ENCODE measurements at regions not wholly inside any gene's neighbourhood (a gene's known extent, or its start where the extent isn't known, plus 50 kb on each side); places are given as distances from the start of the nearest gene placed in this dataset.

DNA sequence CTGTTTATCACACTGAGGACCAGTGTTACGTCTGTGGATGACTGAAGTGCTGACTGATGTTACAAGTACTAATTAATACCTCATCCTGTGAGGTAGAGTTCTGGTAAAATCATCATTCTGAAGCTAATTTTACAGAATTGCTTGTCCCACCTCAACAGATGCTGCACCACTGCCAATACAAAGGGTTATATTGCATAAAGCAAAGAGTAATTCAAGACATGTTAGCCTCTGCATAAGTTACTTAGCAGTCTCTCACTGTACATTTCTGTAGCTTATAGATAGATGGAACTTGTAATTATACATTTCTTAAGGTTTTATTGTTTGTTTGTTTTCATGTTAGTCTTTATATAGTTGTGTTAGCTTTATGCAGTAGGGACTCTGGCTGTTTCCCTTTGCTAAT lies 513.6 kb downstream of the ANXA1 start:
- H3K27ac ChIP-seq (ENCODE audit: low read depth) = no peak overlapping the region
- ATAC-seq (no peak), DNase-seq (ENCODE audit: low spot score) (no peak)
- no peaks in the 10 kb centered on the region for H3K4me1 ChIP-seq (ENCODE audit: insufficient read depth)
- no peaks in the 10 kb centered on the region for H3K9me3 Mint-ChIP-seq
- no peaks in the 10 kb centered on the region for H3F3A ChIP-seq (replicated peaks; ENCODE audit: low read depth)
- TF ChIP-seq, protein P1, sequence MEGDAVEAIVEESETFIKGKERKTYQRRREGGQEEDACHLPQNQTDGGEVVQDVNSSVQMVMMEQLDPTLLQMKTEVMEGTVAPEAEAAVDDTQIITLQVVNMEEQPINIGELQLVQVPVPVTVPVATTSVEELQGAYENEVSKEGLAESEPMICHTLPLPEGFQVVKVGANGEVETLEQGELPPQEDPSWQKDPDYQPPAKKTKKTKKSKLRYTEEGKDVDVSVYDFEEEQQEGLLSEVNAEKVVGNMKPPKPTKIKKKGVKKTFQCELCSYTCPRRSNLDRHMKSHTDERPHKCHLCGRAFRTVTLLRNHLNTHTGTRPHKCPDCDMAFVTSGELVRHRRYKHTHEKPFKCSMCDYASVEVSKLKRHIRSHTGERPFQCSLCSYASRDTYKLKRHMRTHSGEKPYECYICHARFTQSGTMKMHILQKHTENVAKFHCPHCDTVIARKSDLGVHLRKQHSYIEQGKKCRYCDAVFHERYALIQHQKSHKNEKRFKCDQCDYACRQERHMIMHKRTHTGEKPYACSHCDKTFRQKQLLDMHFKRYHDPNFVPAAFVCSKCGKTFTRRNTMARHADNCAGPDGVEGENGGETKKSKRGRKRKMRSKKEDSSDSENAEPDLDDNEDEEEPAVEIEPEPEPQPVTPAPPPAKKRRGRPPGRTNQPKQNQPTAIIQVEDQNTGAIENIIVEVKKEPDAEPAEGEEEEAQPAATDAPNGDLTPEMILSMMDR (conservative IDR thresholded peaks at IDR 0.05; ENCODE audit: low read depth in 2 of 2) = no peak
- no peak for TF ChIP-seq POLR2AphosphoS5 (IDR thresholded peaks at IDR 0.05; ENCODE audit: low read depth)
- no peak for TF ChIP-seq JUNB (IDR thresholded peaks at IDR 0.05; ENCODE audit: unreplicated experiment)
- TF ChIP-seq, protein P2, sequence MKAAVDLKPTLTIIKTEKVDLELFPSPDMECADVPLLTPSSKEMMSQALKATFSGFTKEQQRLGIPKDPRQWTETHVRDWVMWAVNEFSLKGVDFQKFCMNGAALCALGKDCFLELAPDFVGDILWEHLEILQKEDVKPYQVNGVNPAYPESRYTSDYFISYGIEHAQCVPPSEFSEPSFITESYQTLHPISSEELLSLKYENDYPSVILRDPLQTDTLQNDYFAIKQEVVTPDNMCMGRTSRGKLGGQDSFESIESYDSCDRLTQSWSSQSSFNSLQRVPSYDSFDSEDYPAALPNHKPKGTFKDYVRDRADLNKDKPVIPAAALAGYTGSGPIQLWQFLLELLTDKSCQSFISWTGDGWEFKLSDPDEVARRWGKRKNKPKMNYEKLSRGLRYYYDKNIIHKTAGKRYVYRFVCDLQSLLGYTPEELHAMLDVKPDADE (IDR thresholded peaks at IDR 0.05) = no peak
- TF ChIP-seq STAT1 (IDR thresholded peaks at IDR 0.05; ENCODE audit: unreplicated experiment) = no peak
- TF ChIP-seq ZNF114 (CRISPR knock-in tag; IDR thresholded peaks at IDR 0.05) = no peak
- no peak for TF ChIP-seq CREB1 (CRISPR knock-in tag; IDR thresholded peaks at IDR 0.05; ENCODE audit: low read depth)
- no peak for TF ChIP-seq ZNF331 (CRISPR knock-in tag; IDR thresholded peaks at IDR 0.05; ENCODE audit: low read depth)
- TF ChIP-seq EZH2 (IDR thresholded peaks at IDR 0.05; ENCODE audit: low read depth, unreplicated experiment) = no peak
- no peak for TF ChIP-seq NANOG (IDR thresholded peaks at IDR 0.05; ENCODE audit: borderline replicate concordance)
- no peak for TF ChIP-seq EZH2phosphoT487 (IDR thresholded peaks at IDR 0.05; ENCODE audit: unreplicated experiment)
- TF ChIP-seq, protein P3, sequence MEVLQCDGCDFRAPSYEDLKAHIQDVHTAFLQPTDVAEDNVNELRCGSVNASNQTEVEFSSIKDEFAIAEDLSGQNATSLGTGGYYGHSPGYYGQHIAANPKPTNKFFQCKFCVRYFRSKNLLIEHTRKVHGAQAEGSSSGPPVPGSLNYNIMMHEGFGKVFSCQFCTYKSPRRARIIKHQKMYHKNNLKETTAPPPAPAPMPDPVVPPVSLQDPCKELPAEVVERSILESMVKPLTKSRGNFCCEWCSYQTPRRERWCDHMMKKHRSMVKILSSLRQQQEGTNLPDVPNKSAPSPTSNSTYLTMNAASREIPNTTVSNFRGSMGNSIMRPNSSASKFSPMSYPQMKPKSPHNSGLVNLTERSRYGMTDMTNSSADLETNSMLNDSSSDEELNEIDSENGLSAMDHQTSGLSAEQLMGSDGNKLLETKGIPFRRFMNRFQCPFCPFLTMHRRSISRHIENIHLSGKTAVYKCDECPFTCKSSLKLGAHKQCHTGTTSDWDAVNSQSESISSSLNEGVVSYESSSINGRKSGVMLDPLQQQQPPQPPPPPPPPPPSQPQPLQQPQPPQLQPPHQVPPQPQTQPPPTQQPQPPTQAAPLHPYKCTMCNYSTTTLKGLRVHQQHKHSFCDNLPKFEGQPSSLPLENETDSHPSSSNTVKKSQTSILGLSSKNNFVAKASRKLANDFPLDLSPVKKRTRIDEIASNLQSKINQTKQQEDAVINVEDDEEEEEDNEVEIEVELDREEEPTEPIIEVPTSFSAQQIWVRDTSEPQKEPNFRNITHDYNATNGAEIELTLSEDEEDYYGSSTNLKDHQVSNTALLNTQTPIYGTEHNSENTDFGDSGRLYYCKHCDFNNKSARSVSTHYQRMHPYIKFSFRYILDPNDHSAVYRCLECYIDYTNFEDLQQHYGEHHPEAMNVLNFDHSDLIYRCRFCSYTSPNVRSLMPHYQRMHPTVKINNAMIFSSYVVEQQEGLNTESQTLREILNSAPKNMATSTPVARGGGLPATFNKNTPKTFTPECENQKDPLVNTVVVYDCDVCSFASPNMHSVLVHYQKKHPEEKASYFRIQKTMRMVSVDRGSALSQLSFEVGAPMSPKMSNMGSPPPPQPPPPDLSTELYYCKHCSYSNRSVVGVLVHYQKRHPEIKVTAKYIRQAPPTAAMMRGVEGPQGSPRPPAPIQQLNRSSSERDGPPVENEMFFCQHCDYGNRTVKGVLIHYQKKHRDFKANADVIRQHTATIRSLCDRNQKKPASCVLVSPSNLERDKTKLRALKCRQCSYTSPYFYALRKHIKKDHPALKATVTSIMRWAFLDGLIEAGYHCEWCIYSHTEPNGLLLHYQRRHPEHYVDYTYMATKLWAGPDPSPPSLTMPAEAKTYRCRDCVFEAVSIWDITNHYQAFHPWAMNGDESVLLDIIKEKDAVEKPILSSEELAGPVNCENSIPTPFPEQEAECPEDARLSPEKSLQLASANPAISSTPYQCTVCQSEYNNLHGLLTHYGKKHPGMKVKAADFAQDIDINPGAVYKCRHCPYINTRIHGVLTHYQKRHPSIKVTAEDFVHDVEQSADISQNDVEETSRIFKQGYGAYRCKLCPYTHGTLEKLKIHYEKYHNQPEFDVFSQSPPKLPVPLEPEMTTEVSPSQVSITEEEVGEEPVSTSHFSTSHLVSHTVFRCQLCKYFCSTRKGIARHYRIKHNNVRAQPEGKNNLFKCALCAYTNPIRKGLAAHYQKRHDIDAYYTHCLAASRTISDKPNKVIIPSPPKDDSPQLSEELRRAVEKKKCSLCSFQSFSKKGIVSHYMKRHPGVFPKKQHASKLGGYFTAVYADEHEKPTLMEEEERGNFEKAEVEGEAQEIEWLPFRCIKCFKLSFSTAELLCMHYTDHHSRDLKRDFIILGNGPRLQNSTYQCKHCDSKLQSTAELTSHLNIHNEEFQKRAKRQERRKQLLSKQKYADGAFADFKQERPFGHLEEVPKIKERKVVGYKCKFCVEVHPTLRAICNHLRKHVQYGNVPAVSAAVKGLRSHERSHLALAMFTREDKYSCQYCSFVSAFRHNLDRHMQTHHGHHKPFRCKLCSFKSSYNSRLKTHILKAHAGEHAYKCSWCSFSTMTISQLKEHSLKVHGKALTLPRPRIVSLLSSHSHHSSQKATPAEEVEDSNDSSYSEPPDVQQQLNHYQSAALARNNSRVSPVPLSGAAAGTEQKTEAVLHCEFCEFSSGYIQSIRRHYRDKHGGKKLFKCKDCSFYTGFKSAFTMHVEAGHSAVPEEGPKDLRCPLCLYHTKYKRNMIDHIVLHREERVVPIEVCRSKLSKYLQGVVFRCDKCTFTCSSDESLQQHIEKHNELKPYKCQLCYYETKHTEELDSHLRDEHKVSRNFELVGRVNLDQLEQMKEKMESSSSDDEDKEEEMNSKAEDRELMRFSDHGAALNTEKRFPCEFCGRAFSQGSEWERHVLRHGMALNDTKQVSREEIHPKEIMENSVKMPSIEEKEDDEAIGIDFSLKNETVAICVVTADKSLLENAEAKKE (CRISPR knock-in tag; IDR thresholded peaks at IDR 0.05) = no peak
- TF ChIP-seq, protein P4, sequence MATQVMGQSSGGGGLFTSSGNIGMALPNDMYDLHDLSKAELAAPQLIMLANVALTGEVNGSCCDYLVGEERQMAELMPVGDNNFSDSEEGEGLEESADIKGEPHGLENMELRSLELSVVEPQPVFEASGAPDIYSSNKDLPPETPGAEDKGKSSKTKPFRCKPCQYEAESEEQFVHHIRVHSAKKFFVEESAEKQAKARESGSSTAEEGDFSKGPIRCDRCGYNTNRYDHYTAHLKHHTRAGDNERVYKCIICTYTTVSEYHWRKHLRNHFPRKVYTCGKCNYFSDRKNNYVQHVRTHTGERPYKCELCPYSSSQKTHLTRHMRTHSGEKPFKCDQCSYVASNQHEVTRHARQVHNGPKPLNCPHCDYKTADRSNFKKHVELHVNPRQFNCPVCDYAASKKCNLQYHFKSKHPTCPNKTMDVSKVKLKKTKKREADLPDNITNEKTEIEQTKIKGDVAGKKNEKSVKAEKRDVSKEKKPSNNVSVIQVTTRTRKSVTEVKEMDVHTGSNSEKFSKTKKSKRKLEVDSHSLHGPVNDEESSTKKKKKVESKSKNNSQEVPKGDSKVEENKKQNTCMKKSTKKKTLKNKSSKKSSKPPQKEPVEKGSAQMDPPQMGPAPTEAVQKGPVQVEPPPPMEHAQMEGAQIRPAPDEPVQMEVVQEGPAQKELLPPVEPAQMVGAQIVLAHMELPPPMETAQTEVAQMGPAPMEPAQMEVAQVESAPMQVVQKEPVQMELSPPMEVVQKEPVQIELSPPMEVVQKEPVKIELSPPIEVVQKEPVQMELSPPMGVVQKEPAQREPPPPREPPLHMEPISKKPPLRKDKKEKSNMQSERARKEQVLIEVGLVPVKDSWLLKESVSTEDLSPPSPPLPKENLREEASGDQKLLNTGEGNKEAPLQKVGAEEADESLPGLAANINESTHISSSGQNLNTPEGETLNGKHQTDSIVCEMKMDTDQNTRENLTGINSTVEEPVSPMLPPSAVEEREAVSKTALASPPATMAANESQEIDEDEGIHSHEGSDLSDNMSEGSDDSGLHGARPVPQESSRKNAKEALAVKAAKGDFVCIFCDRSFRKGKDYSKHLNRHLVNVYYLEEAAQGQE (IDR thresholded peaks at IDR 0.05; ENCODE audit: unreplicated experiment) = no peak
- H3K27ac Mint-ChIP-seq = no peak overlapping the region
- H3K79me2 ChIP-seq (replicated peaks; ENCODE audit: insufficient read depth) = no peaks in the 10 kb centered on the region
- no peaks in the 10 kb centered on the region for H3K36me3 ChIP-seq (ENCODE audit: insufficient read depth)
- no peak overlapping the region for H3K4me2 ChIP-seq
- no peaks in the 10 kb centered on the region for H3K27me3 ChIP-seq (ENCODE audit: insufficient read depth)
- no peaks in the 10 kb centered on the region for H3K36me3 Mint-ChIP-seq (ENCODE audit: low read depth)
- no peak overlapping the region for H3K4me3 ChIP-seq
- no peaks in the 10 kb centered on the region for H3K9me2 ChIP-seq (ENCODE audit: insufficient read depth)
- H3K4me3 Mint-ChIP-seq = no peak overlapping the region
- H2AFZ ChIP-seq = no peak overlapping the region
- H3K4me1 Mint-ChIP-seq = no peaks in the 10 kb centered on the region; the same call in 2 of the 3 replicates
- H3K27me3 Mint-ChIP-seq (ENCODE audit: insufficient read depth, low read depth, poor library complexity) = peaks cover 2% of the 10 kb centered on the region
- H4K20me1 ChIP-seq (replicated peaks; ENCODE audit: insufficient read depth) = no peaks in the 10 kb centered on the region
